Activated CD8-positive, alpha-beta memory T cell treated with anti-CD3 and anti-CD28 coated beads for 36 hours (primary cell): ENCODE measurements at regions not wholly inside any gene's neighbourhood (a gene's known extent, or its start where the extent isn't known, plus 50 kb on each side); places are given as distances from the start of the nearest gene placed in this dataset.
"Not testable (repeated sequence)": the region's sequence is repeated elsewhere in the genome, so short reads cannot be mapped to it uniquely, and the experiment has no call there.

Source experiments
- CTCF ChIA-PET: fragments of 350-600 bp; sonication (Branson Sonifier 250); formaldehyde crosslinking; loops from one replicate; lab custom pipeline; 2021; ENCODE audit warnings: antibody characterized with exemption; lab: Charles Lee
- POLR2A ChIA-PET: fragments of 350-600 bp; sonication (Branson Sonifier 250); formaldehyde crosslinking; loops from one replicate; lab custom pipeline; 2021; ENCODE audit warnings: antibody characterized with exemption; lab: Charles Lee

DNA sequence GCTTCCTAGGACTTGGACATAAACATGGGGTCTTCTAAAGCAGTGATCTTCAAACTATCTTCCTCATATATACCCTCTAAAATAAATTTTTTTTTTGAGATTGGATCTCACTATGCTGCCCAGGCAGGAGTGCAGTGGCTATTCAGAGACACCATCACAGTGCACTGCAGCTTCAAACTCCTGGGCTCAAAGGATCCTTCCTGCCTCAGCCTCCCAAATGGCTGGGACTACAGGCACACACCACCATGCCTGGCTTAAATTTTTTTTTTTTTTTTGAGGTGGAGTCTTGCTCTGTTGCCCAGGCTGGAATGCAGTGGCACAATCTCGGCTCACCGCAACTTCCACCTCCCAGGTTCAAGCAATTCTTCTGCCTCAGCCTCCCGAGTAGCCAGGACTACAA is 134.4 kb downstream of the ZFP64 start:
- POLR2A ChIA-PET: not testable (repeated sequence)
- CTCF ChIA-PET: interaction anchor here (0.5 kb wide), 1 partner anchor 212 kb away, joined by 5 read pairs; no protein-coding TSS in a partner anchor

DNA sequence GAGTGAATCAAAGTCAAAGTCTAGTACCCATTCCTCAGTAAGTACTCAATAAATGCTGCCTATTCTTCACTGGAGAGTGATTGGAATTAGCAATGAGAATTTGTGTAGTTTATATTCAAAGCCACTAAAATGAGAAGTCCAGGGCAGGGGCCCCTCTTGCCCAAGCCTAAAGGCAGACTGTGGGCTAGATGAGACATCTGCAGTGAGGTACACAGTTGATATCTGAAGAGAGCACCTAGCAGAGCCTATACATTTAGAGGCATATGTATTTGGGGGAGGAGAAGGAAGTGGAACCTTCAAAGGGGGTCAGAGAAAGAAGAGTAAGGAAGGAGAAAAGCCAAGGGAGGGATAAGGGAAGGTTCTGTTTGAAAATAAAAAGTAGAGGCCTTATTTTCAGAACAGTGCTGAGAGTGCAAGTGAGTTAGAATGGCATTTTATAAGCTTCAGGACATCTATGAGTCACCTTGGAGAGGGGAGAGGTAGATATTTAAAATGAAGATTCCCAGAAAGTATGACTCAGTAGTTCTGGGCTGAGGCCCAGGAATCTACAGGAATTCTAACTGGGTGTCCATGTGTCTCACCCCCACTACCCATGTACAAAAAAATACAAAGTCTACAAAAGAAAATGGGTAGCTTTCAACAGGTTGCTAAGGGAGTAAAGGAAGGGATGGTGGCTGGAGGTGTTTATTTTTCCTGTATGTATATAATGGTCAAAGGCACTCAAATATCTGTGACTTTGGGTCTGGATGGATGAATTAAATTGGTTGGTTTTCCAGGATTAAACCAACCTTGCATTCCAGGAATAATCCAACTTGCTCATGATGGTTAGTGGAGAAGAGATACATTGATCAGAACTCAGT is 135.1 kb downstream of the ZFP64 start:
- POLR2A ChIA-PET: no interaction called here
- CTCF ChIA-PET: no interaction called here

DNA sequence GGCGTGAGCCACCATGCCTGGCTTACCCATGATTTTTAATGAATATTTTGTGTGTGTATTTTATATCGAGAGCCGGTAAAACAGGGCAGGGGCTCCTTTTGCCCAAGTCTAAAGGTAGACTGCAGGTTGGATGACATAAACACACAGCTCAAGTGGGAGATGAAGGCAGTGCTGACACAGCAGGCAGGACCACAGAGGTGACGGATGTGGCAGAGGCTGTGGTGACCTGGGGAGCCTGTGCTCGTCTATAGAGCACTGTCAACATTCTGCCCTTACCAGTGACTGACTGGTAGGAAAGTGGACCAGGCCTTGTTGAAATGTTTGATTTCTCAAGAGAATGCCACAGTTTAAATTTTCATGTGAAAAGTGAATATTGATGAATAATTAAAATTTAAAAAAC is 137.5 kb downstream of the ZFP64 start:
- POLR2A ChIA-PET: no interaction called here
- CTCF ChIA-PET: no interaction called here

DNA sequence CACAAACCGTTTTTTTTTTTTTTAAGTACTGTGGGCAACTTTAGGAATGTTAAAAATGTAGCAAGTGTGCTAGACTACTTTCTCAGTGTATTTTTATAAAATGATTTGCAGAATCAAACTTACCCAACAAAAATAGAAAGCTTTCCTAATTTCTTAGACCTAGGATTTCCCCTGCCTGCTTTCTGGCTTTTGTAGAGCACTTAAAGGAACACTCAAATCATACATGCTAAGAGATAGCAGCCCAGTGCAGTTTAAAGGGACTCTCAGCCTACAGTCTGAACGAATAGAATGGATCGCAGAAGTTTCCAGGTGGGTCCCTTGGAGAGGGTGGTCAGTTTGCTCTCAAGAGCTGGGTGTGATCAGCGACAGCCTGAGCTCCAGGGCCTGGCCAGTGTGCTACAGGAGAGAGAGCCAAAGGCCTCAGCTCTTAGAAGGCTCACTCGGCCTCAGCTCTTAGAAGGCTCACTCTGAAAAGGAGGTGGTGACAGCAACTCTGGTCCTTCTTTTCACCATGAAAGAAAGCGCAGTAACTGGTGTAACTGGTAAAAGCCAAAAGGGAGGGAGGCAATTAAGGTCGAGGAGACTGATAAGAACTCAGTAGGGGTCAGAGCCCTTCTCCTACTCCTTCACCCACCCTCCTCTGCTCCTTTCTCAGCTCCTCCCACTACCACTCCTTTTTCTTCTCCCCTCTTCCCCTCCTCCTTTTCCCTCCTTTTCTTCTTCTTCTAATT is 142.4 kb downstream of the ZFP64 start:
- CTCF ChIA-PET: interaction anchor here (0.7 to 1.1 kb wide), 2 partner anchors 52 to 102 kb away, joined by 3 to 4 read pairs; no protein-coding TSS in a partner anchor
- POLR2A ChIA-PET: no interaction called here

DNA sequence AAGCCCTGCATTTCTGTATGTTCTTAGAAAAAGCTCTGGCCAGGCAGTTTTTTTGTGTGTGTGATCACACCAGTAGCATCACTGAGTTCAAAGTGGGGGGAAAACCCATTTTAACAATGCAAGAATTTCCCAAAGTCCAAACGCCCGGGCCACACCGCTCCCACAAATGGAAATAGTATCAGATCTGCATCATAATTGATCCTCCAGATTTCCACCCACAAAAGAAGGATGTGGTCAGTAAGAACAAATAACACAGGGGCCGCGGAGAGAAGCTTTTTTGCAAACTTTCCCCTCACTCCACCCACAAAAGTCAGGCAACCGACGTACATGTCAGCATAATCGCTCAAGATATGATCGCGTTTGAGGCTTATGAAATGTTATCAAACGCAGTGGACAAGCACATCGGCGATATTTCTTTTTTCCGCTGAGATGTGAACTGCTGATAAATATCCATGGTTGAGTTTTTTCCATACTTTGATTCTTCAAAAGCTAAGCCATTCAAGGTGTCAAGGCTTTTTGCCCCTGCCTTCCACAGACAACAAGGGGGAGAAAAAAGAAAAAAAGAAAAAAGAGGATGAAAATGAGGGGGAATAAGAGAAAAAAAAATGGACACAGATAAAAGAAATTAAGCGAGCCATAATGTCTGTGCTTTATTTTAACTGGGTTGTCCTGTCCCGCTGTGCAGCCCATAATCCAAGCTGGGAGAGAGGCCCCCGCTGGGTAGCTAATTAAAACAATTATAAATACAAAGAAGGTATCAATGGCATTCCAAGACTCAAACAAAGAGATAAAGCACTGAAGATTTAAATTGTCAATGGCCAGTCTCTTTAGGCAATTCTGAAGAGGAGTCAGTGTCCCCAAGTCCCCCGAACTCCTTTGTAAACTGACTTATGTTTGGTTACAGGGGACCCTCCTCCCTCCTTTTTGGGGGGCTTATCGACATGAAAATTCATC is 143.5 kb downstream of the ZFP64 start:
- CTCF ChIA-PET: no interaction called here
- POLR2A ChIA-PET: no interaction called here

- ChIA-PET CTCF (no interaction called here), POLR2A (no interaction called here)
Observed at GRCh38 chr20:52041966-52042365, 149.6 kb downstream of the ZFP64 start.

GRCh38 chr20:52039790-52040189 is 151.8 kb downstream of the ZFP64 start:
- ChIA-PET CTCF (no interaction called here), POLR2A (interaction anchor here (0.7 kb wide), 1 partner anchor 66 kb away, joined by 6 read pairs; no protein-coding TSS in a partner anchor)

DNA sequence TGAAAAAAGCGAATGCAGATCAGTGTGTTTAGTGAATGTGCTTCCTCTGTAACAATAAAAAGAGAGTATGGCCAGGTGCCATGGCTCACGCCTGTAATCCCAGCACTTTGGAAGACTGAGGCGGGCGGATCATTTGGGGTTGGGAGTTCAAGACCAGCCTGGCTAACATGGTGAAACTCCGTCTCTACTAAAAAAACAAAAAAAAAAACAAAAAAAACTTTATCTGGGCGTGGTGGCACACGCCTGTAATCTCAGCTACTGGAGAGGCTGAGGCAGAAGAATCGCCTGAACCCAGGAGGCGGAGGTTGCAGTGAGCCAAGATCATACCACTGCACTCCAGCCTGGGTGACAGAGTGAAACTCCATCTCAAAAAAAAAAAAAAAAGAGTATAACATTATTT is 152.9 kb downstream of the ZFP64 start:
- CTCF ChIA-PET: interaction anchor here (0.7 kb wide), 1 partner anchor 100 kb away, joined by 3 read pairs; no protein-coding TSS in a partner anchor
- POLR2A ChIA-PET: not testable (repeated sequence)

GRCh38 chr20:52037370-52037769 is 154.2 kb downstream of the ZFP64 start:
- POLR2A ChIA-PET: no interaction called here
- CTCF ChIA-PET: no interaction called here

DNA sequence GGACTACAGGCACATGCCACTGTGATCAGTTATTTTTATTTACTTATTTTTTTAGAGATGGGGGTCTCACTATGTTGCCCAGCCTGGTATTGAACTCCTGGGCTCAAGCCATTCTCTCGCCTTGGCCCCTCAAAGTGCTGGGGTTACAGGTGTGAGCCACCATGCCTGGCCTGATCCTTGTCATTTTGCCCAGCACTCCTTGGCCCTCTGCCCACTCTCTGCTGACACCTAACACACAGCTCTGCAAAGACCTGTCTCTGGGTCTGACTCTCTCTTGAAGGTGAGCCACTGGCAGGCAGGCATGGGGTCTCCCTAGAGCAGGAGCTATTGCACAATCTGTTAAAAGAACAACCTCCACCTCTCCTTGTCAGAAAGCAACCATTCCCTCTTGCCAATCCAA is 155.6 kb downstream of the ZFP64 start:
- CTCF ChIA-PET: interaction anchor here (0.6 kb wide), 1 partner anchor 373 kb away, joined by 3 read pairs; no protein-coding TSS in a partner anchor
- POLR2A ChIA-PET: no interaction called here

GRCh38 chr20:52035498-52035897 is 156.1 kb downstream of the ZFP64 start:
- ChIA-PET CTCF (interaction anchor here (0.6 kb wide), 1 partner anchor 372 kb away, joined by 3 read pairs; no protein-coding TSS in a partner anchor), POLR2A (no interaction called here)

DNA sequence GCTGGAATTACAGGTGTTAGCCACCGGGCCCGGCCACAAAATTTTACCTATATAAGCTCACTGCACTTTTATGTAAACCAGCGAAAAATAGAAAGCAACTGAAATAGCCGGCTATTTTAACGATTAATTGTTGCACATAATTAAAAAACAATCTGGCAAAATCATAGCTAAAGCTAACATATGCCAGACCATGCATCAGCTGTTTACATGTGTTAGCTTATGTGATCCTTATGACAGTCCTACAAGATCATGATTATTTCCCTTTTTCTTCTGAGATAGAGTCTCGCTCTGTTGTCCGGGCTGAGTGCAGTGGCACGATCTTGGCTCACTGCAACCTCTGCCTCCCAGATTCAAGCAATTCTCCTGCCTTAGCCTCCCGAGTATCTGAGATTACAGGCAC is 157.0 kb downstream of the ZFP64 start:
- CTCF ChIA-PET: no interaction called here
- POLR2A ChIA-PET: no interaction called here

DNA sequence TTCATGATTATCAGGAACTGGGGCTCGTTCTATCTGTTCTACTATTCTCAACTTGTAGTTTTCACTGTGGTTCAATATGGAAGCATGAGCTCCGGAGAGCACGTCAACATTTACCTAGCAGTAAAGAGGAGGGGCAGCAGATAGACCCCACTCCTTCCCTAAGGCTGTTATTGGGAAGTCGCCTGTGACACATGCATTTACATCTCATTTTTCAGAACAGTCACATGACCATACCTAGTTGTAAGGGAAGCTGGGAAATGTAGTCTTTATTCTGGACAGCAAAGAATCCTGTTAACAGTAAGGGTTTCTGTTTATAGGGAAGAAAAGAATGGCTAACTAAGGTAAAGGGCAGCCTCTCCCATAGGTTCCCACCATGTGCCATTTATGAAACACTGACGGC is 158.3 kb downstream of the ZFP64 start:
- CTCF ChIA-PET: no interaction called here

GRCh38 chr20:52032304-52032683 is 159.3 kb downstream of the ZFP64 start:
- CTCF ChIA-PET, POLR2A ChIA-PET: not testable (repeated sequence)

More for the DNA sequence above, 158.3 kb downstream of the ZFP64 start:
- POLR2A ChIA-PET: no interaction called here

DNA sequence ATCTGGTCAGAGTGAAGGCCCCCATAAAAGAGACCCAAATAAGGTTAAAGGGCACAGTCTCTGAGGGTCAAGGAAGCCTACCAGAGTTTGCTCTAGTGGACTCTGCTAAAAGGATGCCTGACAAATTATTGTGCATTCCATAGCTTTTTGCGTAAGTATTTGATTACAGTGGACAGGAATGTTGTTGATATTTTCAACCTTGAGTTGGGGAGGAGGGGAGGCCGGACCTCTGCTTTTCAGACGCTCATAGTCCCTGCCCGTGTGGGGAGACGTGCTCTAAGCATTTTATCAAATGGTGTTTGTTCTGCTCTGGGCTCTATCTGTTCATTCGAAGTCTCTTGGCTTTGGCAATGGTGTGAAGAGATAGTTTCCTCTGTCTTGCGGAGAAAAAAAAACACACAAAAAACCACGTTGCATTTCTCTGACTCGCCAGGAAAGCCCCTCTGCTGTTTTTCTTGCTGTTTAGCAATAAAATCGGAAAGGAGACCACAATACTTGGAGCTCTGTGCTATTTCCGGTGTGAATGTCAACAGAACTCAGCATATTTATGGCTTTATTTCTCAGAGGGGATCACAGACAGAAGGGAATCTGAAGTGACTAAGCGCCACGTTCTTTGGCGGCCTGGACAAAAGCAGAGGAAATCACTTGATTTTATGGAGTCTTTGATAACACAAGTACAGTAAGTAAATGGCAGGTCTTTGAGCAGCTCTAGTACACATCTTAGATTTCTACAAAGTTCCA is 159.8 kb downstream of the ZFP64 start:
- POLR2A ChIA-PET: interaction anchor here (0.6 kb wide), 1 partner anchor 1083 kb away, joined by 4 read pairs; no protein-coding TSS in a partner anchor
- CTCF ChIA-PET: no interaction called here

- CTCF ChIA-PET: no interaction called here
- POLR2A ChIA-PET: interaction anchor here (0.6 kb wide), 1 partner anchor 1082 kb away, joined by 4 read pairs; no protein-coding TSS in a partner anchor
Observed at GRCh38 chr20:52031206-52031562, 160.4 kb downstream of the ZFP64 start.

DNA sequence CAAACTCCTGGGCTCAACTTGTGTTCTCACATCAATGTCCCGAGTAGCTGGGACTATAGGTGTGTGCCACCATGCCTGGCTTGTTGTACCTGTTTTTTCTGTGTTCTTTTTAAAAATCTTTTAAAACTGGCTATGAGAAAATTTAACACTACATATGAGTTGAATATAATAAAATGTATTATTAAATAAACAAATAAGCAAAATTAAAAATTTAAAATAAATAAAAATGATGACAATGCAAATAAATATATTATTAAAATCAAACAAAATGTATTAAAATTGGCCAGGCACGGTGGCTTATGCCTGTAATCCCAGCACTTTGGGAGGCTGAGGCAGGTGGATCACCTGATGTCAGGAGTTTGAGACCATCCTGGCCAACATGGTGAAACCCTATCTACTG is 162.4 kb downstream of the ZFP64 start:
- CTCF ChIA-PET, POLR2A ChIA-PET: not testable (repeated sequence)

DNA sequence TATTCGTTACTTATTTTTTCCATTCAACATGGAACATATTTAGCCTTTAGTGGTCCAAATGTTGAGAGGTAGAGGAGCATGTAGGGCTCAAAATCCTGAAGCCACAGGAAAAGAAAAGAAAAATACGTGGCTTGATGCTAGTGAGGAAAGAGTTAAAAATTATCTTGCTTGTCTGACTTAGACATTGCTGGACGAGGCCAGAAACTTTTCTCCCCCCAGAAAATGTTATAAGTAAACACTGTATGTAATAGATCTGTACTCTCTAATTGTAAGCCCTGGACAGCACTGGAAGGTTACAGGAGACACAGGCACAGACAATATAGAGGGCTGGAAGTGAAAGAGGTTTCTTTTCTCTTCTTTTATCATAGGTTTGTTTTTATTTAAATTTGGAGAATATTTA is 165.6 kb downstream of the ZFP64 start:
- ChIA-PET POLR2A (no interaction called here), CTCF (no interaction called here)

- ChIA-PET CTCF (no interaction called here), POLR2A (no interaction called here)
Observed at GRCh38 chr20:52019313-52019712, 172.3 kb downstream of the ZFP64 start.
